ENCODE measurements at regions not wholly inside any gene's neighbourhood (a gene's known extent, or its start where the extent isn't known, plus 50 kb on each side); places are given as distances from the start of the nearest gene placed in this dataset.
"Not testable (repeated sequence)": the region's sequence is repeated elsewhere in the genome, so short reads cannot be mapped to it uniquely, and the experiment has no call there.

GRCh38 chr5:86407711-86408110 is 210.0 kb upstream of the COX7C start:
- no peak for ATAC-seq
- DNase-seq: no peak
- intact Hi-C loops (cut with micrococcal nuclease): no loop called here

GRCh38 chr5:86411596-86411995 is 206.1 kb upstream of the COX7C start:
- no peak for ATAC-seq
- intact Hi-C loops (cut with micrococcal nuclease): no loop called here
- no peak for DNase-seq

GRCh38 chr5:86427158-86427557 is 190.6 kb upstream of the COX7C start:
- ATAC-seq (peak; percentile 45), DNase-seq (no peak)
- intact Hi-C loops (cut with micrococcal nuclease): no loop called here

- DNase-seq (no peak), ATAC-seq (no peak)
- intact Hi-C loops (cut with micrococcal nuclease): no loop called here
These were observed 178.1 kb upstream of the COX7C start for GRCh38 chr5:86439593-86440110.

GRCh38 chr5:86442036-86442745 is 175.6 kb upstream of the COX7C start:
- intact Hi-C loops (cut with micrococcal nuclease): no loop called here
- DNase-seq: no peak
- ATAC-seq: no peak

- intact Hi-C loops (cut with micrococcal nuclease): no loop called here
- ATAC-seq (no peak), DNase-seq (no peak)
These were observed 170.4 kb upstream of the COX7C start for GRCh38 chr5:86447362-86447761.

- no peak for ATAC-seq
- intact Hi-C loops (cut with micrococcal nuclease): no loop called here
These were observed 165.5 kb upstream of the COX7C start for GRCh38 chr5:86452251-86452650.

GRCh38 chr5:86460519-86460918 is 157.2 kb upstream of the COX7C start:
- DNase-seq: no peak
- intact Hi-C loops (cut with micrococcal nuclease): no loop called here
- ATAC-seq: no peak

More at GRCh38 chr5:86452251-86452650, 165.5 kb upstream of the COX7C start:
- no peak for DNase-seq

- DNase-seq (no peak), ATAC-seq (no peak)
- intact Hi-C loops (cut with micrococcal nuclease): no loop called here
These were observed 156.4 kb upstream of the COX7C start for GRCh38 chr5:86461169-86461956.

- DNase-seq (no peak), ATAC-seq (no peak)
- intact Hi-C loops (cut with micrococcal nuclease): no loop called here
These were observed 154.4 kb upstream of the COX7C start for GRCh38 chr5:86463339-86463738.

GRCh38 chr5:86465052-86465838 is 152.5 kb upstream of the COX7C start:
- intact Hi-C loops (cut with micrococcal nuclease): no loop called here
- no peak for DNase-seq

GRCh38 chr5:86466721-86467120 is 151.0 kb upstream of the COX7C start:
- ATAC-seq; DNase-seq; intact Hi-C loops (cut with micrococcal nuclease): not testable (repeated sequence)

More at GRCh38 chr5:86465052-86465838, 152.5 kb upstream of the COX7C start:
- no peak for ATAC-seq

- ATAC-seq (no peak), DNase-seq (no peak)
- intact Hi-C loops (cut with micrococcal nuclease): no loop called here
These were observed 135.7 kb upstream of the COX7C start for GRCh38 chr5:86482008-86482407.

- no peak for DNase-seq
- intact Hi-C loops (cut with micrococcal nuclease): no loop called here
- ATAC-seq: no peak
These were observed 124.0 kb upstream of the COX7C start for GRCh38 chr5:86493777-86494176.

- intact Hi-C loops (cut with micrococcal nuclease): no loop called here
- no peak for DNase-seq
- ATAC-seq: no peak
These were observed 116.8 kb upstream of the COX7C start for GRCh38 chr5:86500947-86501346.

GRCh38 chr5:86507574-86507973 is 110.2 kb upstream of the COX7C start:
- ATAC-seq: no peak
- DNase-seq: no peak
- intact Hi-C loops (cut with micrococcal nuclease): no loop called here

- intact Hi-C loops (cut with micrococcal nuclease); ATAC-seq; DNase-seq: not testable (repeated sequence)
These were observed 107.3 kb upstream of the COX7C start for GRCh38 chr5:86510330-86510915.

- intact Hi-C loops (cut with micrococcal nuclease): no loop called here
- DNase-seq: no peak
- no peak for ATAC-seq
These were observed 94.0 kb upstream of the COX7C start for GRCh38 chr5:86523718-86524117.

- intact Hi-C loops (cut with micrococcal nuclease): no loop called here
- DNase-seq (no peak), ATAC-seq (no peak)
These were observed 92.1 kb upstream of the COX7C start for GRCh38 chr5:86525622-86526021.

Measured in left ventricle myocardium superior (tissue), 1 donor.